ENCODE measurements at regions not wholly inside any gene's neighbourhood (a gene's known extent, or its start where the extent isn't known, plus 50 kb on each side); places are given as distances from the start of the nearest gene placed in this dataset.

GRCh38 chr9:16309469-16310271 is 560.8 kb downstream of the BNC2 start:
- Mint-ChIP-seq H3K27ac (no peak overlapping the region), H3K4me3 (no peak overlapping the region), H3K9me3 (no peaks in the 10 kb centered on the region), H3K36me3 (ENCODE audit: low read depth) (no peaks in the 10 kb centered on the region), H3K27me3 (ENCODE audit: low read depth) (no peaks in the 10 kb centered on the region), H3K4me1 (ENCODE audit: low read depth) (no peaks in the 10 kb centered on the region)
- no peak for DNase-seq
- CTCF ChIA-PET: no interaction called here
- intact Hi-C loops (cut with micrococcal nuclease): no loop called here

- H3K36me3 Mint-ChIP-seq (ENCODE audit: low read depth): no peaks in the 10 kb centered on the region
- CTCF ChIA-PET: no interaction called here
Observed at GRCh38 chr9:16310278-16311110, 560.0 kb downstream of the BNC2 start.

GRCh38 chr9:16312116-16312515 is 558.4 kb downstream of the BNC2 start:
- DNase-seq: no peak
- Mint-ChIP-seq H3K36me3 (ENCODE audit: low read depth) (no peaks in the 10 kb centered on the region), H3K4me3 (no peak overlapping the region), H3K27ac (no peak overlapping the region), H3K9me3 (no peaks in the 10 kb centered on the region), H3K4me1 (ENCODE audit: low read depth) (no peaks in the 10 kb centered on the region), H3K27me3 (ENCODE audit: low read depth) (no peaks in the 10 kb centered on the region)
- intact Hi-C loops (cut with micrococcal nuclease): no loop called here
- CTCF ChIA-PET: no interaction called here

More at GRCh38 chr9:16310278-16311110, 560.0 kb downstream of the BNC2 start:
- H3K9me3 Mint-ChIP-seq: no peaks in the 10 kb centered on the region
- intact Hi-C loops (cut with micrococcal nuclease): no loop called here
- H3K4me3 Mint-ChIP-seq: no peak overlapping the region
- DNase-seq: no peak
- H3K27ac Mint-ChIP-seq: no peak overlapping the region
- no peaks in the 10 kb centered on the region for H3K27me3 Mint-ChIP-seq (ENCODE audit: low read depth)
- no peaks in the 10 kb centered on the region for H3K4me1 Mint-ChIP-seq (ENCODE audit: low read depth)

- no peaks in the 10 kb centered on the region for H3K9me3 Mint-ChIP-seq
- H3K4me3 Mint-ChIP-seq: no peak overlapping the region
- no peaks in the 10 kb centered on the region for H3K36me3 Mint-ChIP-seq (ENCODE audit: low read depth)
- H3K4me1 Mint-ChIP-seq (ENCODE audit: low read depth): no peaks in the 10 kb centered on the region
- no peak overlapping the region for H3K27ac Mint-ChIP-seq
- H3K27me3 Mint-ChIP-seq (ENCODE audit: low read depth): no peaks in the 10 kb centered on the region
- intact Hi-C loops (cut with micrococcal nuclease): no loop called here
- DNase-seq: no peak
- CTCF ChIA-PET: interaction anchor here (0.6 kb wide), 1 partner anchor 475 kb away, joined by 3 read pairs; no protein-coding TSS in a partner anchor
Observed at GRCh38 chr9:16312962-16313546, 557.4 kb downstream of the BNC2 start.

- H3K27me3 Mint-ChIP-seq (ENCODE audit: low read depth): no peaks in the 10 kb centered on the region
- DNase-seq: no peak
Observed at GRCh38 chr9:16314476-16314875, 556.0 kb downstream of the BNC2 start.

GRCh38 chr9:16315720-16316119 is 554.8 kb downstream of the BNC2 start:
- intact Hi-C loops (cut with micrococcal nuclease): no loop called here
- Mint-ChIP-seq H3K4me3 (no peak overlapping the region), H3K9me3 (peaks cover 3% of the 10 kb centered on the region), H3K36me3 (ENCODE audit: low read depth) (no peaks in the 10 kb centered on the region), H3K27me3 (ENCODE audit: low read depth) (no peaks in the 10 kb centered on the region), H3K4me1 (ENCODE audit: low read depth) (no peaks in the 10 kb centered on the region), H3K27ac (no peak overlapping the region)
- CTCF ChIA-PET: no interaction called here
- DNase-seq: no peak

More at GRCh38 chr9:16314476-16314875, 556.0 kb downstream of the BNC2 start:
- Mint-ChIP-seq H3K9me3 (no peaks in the 10 kb centered on the region), H3K4me3 (no peak overlapping the region), H3K27ac (no peak overlapping the region), H3K36me3 (ENCODE audit: low read depth) (no peaks in the 10 kb centered on the region), H3K4me1 (ENCODE audit: low read depth) (no peaks in the 10 kb centered on the region)
- intact Hi-C loops (cut with micrococcal nuclease): no loop called here
- CTCF ChIA-PET: no interaction called here

GRCh38 chr9:16316456-16316855 is 554.0 kb downstream of the BNC2 start:
- Mint-ChIP-seq H3K9me3 (peaks cover 3% of the 10 kb centered on the region), H3K27ac (no peak overlapping the region), H3K27me3 (ENCODE audit: low read depth) (no peaks in the 10 kb centered on the region), H3K36me3 (ENCODE audit: low read depth) (no peaks in the 10 kb centered on the region), H3K4me3 (no peak overlapping the region), H3K4me1 (ENCODE audit: low read depth) (no peaks in the 10 kb centered on the region)
- intact Hi-C loops (cut with micrococcal nuclease): no loop called here
- CTCF ChIA-PET: no interaction called here
- no peak for DNase-seq

- CTCF ChIA-PET: no interaction called here
- no peaks in the 10 kb centered on the region for H3K27me3 Mint-ChIP-seq (ENCODE audit: low read depth)
- DNase-seq: no peak
- H3K4me1 Mint-ChIP-seq (ENCODE audit: low read depth): no peaks in the 10 kb centered on the region
- intact Hi-C loops (cut with micrococcal nuclease): no loop called here
- H3K36me3 Mint-ChIP-seq (ENCODE audit: low read depth): no peaks in the 10 kb centered on the region
- H3K27ac Mint-ChIP-seq: no peak overlapping the region
- peaks cover 3% of the 10 kb centered on the region for H3K9me3 Mint-ChIP-seq
- no peak overlapping the region for H3K4me3 Mint-ChIP-seq
Observed at GRCh38 chr9:16316911-16317817, 553.3 kb downstream of the BNC2 start.

GRCh38 chr9:16318516-16319060 is 551.9 kb downstream of the BNC2 start:
- H3K9me3 Mint-ChIP-seq: peaks cover 3% of the 10 kb centered on the region
- CTCF ChIA-PET: no interaction called here
- H3K27me3 Mint-ChIP-seq (ENCODE audit: low read depth): no peaks in the 10 kb centered on the region
- intact Hi-C loops (cut with micrococcal nuclease): no loop called here
- DNase-seq: no peak
- no peak overlapping the region for H3K27ac Mint-ChIP-seq
- no peak overlapping the region for H3K4me3 Mint-ChIP-seq
- no peaks in the 10 kb centered on the region for H3K4me1 Mint-ChIP-seq (ENCODE audit: low read depth)
- no peaks in the 10 kb centered on the region for H3K36me3 Mint-ChIP-seq (ENCODE audit: low read depth)

- H3K27me3 Mint-ChIP-seq (ENCODE audit: low read depth): no peaks in the 10 kb centered on the region
- CTCF ChIA-PET: no interaction called here
- no peaks in the 10 kb centered on the region for H3K4me1 Mint-ChIP-seq (ENCODE audit: low read depth)
- H3K36me3 Mint-ChIP-seq (ENCODE audit: low read depth): no peaks in the 10 kb centered on the region
- DNase-seq: no peak
- intact Hi-C loops (cut with micrococcal nuclease): no loop called here
- peaks cover 3% of the 10 kb centered on the region for H3K9me3 Mint-ChIP-seq
- no peak overlapping the region for H3K4me3 Mint-ChIP-seq
- H3K27ac Mint-ChIP-seq: no peak overlapping the region
Observed at GRCh38 chr9:16319646-16320045, 550.8 kb downstream of the BNC2 start.

GRCh38 chr9:16320338-16320902 is 550.0 kb downstream of the BNC2 start:
- Mint-ChIP-seq H3K9me3 (peaks cover 3% of the 10 kb centered on the region), H3K4me3 (no peak overlapping the region), H3K36me3 (ENCODE audit: low read depth) (no peaks in the 10 kb centered on the region), H3K27me3 (ENCODE audit: low read depth) (no peaks in the 10 kb centered on the region), H3K27ac (no peak overlapping the region), H3K4me1 (ENCODE audit: low read depth) (no peaks in the 10 kb centered on the region)
- intact Hi-C loops (cut with micrococcal nuclease): no loop called here
- CTCF ChIA-PET: no interaction called here
- DNase-seq: no peak
